NCI-H2081 (cell line): ENCODE measurements at regions not wholly inside any gene's neighbourhood (a gene's known extent, or its start where the extent isn't known, plus 50 kb on each side); places are given as distances from the start of the nearest gene placed in this dataset.
"Not testable (repeated sequence)": the region's sequence is repeated elsewhere in the genome, so short reads cannot be mapped to it uniquely, and the experiment has no call there.

Experiments
- DNase-seq, 2 experiments: peaks; one replicate each; lab custom pipeline; 2025; lab: John Stamatoyannopoulos, UW

GRCh38 chr4:57418133-57418532, 307.9 kb upstream of the IGFBP7 start:
- DNase-seq, result no peak

GRCh38 chr4:57412259-57413054, 302.3 kb upstream of the IGFBP7 start:
- DNase-seq, result no peak

- DNase-seq, result no peak
Measured at GRCh38 chr4:57410331-57411052, 300.3 kb upstream of the IGFBP7 start.

GRCh38 chr4:57405359-57405758, 295.2 kb upstream of the IGFBP7 start:
- DNase-seq, result no peak

GRCh38 chr4:57404483-57404882, 294.3 kb upstream of the IGFBP7 start:
- no peak for DNase-seq

- no peak for DNase-seq
Measured at GRCh38 chr4:57403591-57403990, 293.4 kb upstream of the IGFBP7 start.

- DNase-seq, result no peak
Measured at GRCh38 chr4:57401586-57401985, 291.4 kb upstream of the IGFBP7 start.

- no peak for DNase-seq
Measured at GRCh38 chr4:57378766-57379165, 268.6 kb upstream of the IGFBP7 start.

- DNase-seq, result no peak
Measured at GRCh38 chr4:57374866-57375595, 264.8 kb upstream of the IGFBP7 start.

GRCh38 chr4:57373991-57374390, 263.8 kb upstream of the IGFBP7 start:
- DNase-seq, result no peak

GRCh38 chr4:57371671-57372070, 261.5 kb upstream of the IGFBP7 start:
- no peak for DNase-seq

GRCh38 chr4:57370691-57371090, 260.5 kb upstream of the IGFBP7 start:
- no peak for DNase-seq

- DNase-seq, result no peak
Measured at GRCh38 chr4:57369446-57369845, 259.3 kb upstream of the IGFBP7 start.

- no peak for DNase-seq
Measured at GRCh38 chr4:57364255-57364654, 254.1 kb upstream of the IGFBP7 start.

GRCh38 chr4:57363346-57363745, 253.2 kb upstream of the IGFBP7 start:
- no peak for DNase-seq

- no peak for DNase-seq
Measured at GRCh38 chr4:57360681-57361080, 250.5 kb upstream of the IGFBP7 start.

- DNase-seq, result no peak
Measured at GRCh38 chr4:57355101-57355665, 245.0 kb upstream of the IGFBP7 start.

- DNase-seq, result no peak
Measured at GRCh38 chr4:57351731-57352130, 241.5 kb upstream of the IGFBP7 start.

- no peak for DNase-seq
Measured at GRCh38 chr4:57344296-57344695, 234.1 kb upstream of the IGFBP7 start.

GRCh38 chr4:57342411-57342810, 232.2 kb upstream of the IGFBP7 start:
- DNase-seq, result no peak

GRCh38 chr4:57338861-57339260, 228.7 kb upstream of the IGFBP7 start:
- DNase-seq, result not testable (repeated sequence)

- DNase-seq, result no peak
Measured at GRCh38 chr4:57333684-57334083, 223.5 kb upstream of the IGFBP7 start.
